Upper lobe of right lung (tissue), 1 donor: ENCODE measurements at regions not wholly inside any gene's neighbourhood (a gene's known extent, or its start where the extent isn't known, plus 50 kb on each side); places are given as distances from the start of the nearest gene placed in this dataset.
A peak's percentile ranks its signal among the peaks of the same experiment; 100 is the strongest.

Source experiments
- ATAC-seq: fragments of 200-7000 bp; cut with Tn5 transposase; one replicate; pipeline ENCODE4 v1.9.1; 2020; ENCODE audit warnings: mild to moderate bottlenecking, moderate library complexity
- DNase-seq: peaks from one replicate; pipeline ENCODE4 v3.0.0-alpha.2; 2020
- H3K27ac ChIP-seq: fragments of 200-600 bp; one replicate; pipeline ENCODE4 v1.8.0; 2022
- H3K27me3 ChIP-seq: fragments of 200-600 bp; one replicate; pipeline ENCODE4 v1.8.0; 2022; ENCODE audit warnings: mild to moderate bottlenecking
- H3K36me3 ChIP-seq: fragments of 200-600 bp; one replicate; pipeline ENCODE4 v1.8.0; 2022
- H3K4me1 ChIP-seq: fragments of 200-600 bp; one replicate; pipeline ENCODE4 v1.8.0; 2022
- H3K4me3 ChIP-seq: fragments of 200-600 bp; one replicate; pipeline ENCODE4 v1.8.0; 2022; ENCODE audit warnings: mild to moderate bottlenecking
- H3K9me3 ChIP-seq: fragments of 200-600 bp; one replicate; pipeline ENCODE4 v1.8.0; 2022
- CTCF ChIP-seq: fragments of 200-600 bp; IDR thresholded peaks from one replicate; pipeline ENCODE4 v1.8.0; 2022; ENCODE audit warnings: antibody characterized with exemption
- intact Hi-C: fragments of 100-400 bp; cut with DNase I; formaldehyde crosslinking; loops from one replicate; pipeline ENCODE4 v1.11.0; 2022
- donor health status: DM: no; HTN: yes; CAD: no; lungs with severe emphysema.

- no peaks in the 10 kb centered on the region for H3K36me3 ChIP-seq
- H3K4me3 ChIP-seq = no peak overlapping the region
- no peak overlapping the region for H3K27ac ChIP-seq
- H3K27me3 ChIP-seq = no peaks in the 10 kb centered on the region
- intact Hi-C loops = no loop called here
- DNase-seq (no peak), ATAC-seq (no peak)
- no peaks in the 10 kb centered on the region for H3K9me3 ChIP-seq
- TF ChIP-seq CTCF = no peak
- peaks cover 21% of the 10 kb centered on the region for H3K4me1 ChIP-seq
These were observed 54.2 kb upstream of the ADGRF1 start for GRCh38 chr6:47096211-47096895.

DNA sequence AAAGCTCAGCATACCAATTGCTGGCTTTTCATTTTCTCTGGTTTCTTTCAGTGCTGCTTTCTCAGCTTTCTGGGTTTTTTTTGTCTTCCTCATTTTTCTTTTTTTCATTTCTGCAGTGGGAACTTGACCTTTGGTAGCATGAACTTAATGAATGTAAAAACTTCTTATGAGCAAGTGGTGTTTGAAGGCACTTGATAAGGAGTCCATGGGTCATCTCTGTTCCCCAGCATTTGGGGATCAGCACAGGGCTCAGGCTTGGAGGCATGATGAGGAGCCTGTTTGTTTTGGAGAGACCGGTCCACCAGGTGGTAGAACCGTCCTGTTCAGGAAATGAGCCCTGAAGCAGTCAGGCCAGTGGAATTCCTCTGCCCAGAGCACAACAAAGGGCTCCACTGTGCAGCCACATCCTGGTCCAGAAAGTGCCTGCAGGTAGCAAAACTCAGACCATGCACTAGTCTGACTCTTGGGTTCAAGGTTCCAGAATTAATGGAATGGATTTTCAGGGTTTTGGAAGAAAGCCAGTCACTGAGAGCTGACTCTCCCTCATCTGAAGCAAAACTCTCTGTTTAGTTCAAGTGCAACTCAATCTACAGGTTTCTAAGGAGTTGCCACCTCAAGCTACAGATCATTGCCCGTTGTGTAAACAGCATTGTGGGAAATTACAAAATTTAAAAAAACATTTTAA lies 52.3 kb upstream of the ADGRF1 start:
- Histone ChIP-seq H3K4me3 (no peak overlapping the region), H3K27me3 (no peaks in the 10 kb centered on the region), H3K36me3 (no peaks in the 10 kb centered on the region), H3K9me3 (no peaks in the 10 kb centered on the region), H3K27ac (no peak overlapping the region), H3K4me1 (peaks cover 21% of the 10 kb centered on the region)
- no peak for TF ChIP-seq CTCF
- intact Hi-C loops = no loop called here
- DNase-seq (no peak), ATAC-seq (peak; percentile 51)

DNA sequence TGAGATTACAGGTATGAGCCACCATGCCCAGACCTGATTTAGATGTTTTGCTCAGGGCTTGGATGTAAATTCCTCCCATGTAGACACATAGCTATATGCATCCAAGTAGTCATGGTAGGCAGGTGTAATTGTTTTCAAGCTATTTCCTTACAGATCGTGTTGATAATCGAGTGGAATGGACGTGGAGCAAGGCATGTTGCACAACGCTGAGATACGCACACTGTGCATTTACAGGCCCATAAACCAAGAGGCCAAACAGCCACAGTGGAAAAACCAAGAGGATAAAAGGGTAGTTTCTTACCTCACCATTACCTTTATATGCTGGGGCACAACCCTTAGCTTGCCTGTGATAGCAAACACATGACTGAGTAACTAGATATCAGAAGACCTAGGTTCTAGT lies 51.0 kb upstream of the ADGRF1 start:
- H3K9me3 ChIP-seq = no peaks in the 10 kb centered on the region
- DNase-seq (no peak), ATAC-seq (no peak)
- no peaks in the 10 kb centered on the region for H3K36me3 ChIP-seq
- peaks cover 21% of the 10 kb centered on the region for H3K4me1 ChIP-seq
- H3K27ac ChIP-seq = no peak overlapping the region
- no peak for TF ChIP-seq CTCF
- H3K4me3 ChIP-seq = no peak overlapping the region
- no peaks in the 10 kb centered on the region for H3K27me3 ChIP-seq
- intact Hi-C loops = no loop called here

DNA sequence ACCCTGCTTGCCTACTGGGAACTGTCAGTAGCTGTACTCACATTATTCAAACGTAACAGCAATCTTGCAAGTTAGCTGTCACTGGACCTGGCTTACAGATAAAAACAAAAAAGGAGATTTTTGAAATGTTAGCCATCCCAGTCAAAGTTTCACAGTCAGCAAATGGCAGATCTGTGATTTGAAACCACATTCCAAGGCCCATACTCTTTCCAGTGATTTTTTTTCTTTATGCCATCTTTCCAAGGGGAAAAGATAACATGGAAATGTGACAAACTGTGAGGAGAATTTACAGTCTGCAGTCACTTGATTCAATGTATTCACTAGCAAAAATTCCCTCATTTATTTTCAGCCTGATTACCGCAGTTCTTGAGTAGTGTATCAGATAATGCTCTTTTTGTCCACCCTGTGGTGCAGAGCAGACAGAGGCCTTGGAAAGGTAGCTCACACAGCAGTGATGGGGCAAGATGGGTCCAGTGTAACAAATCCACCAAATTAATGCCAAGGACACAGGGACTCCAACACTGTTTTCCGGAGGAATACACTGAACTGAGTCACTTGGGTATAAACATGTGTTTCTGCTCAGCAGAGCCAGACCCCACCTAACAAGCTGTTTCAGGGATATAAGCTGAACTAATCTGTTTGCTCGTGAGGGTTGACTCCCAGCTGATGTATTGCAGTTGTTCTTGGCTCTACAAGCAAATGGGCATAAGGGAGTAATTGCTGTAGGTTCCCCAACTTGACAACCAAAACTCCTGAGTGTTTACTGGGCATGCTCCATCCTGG lies 49.9 kb upstream of the ADGRF1 start:
- TF ChIP-seq CTCF = no peak
- no peak overlapping the region for H3K27ac ChIP-seq
- ATAC-seq (no peak), DNase-seq (no peak)
- no peak overlapping the region for H3K4me3 ChIP-seq
- no peaks in the 10 kb centered on the region for H3K9me3 ChIP-seq
- no peaks in the 10 kb centered on the region for H3K36me3 ChIP-seq
- peaks cover 15% of the 10 kb centered on the region for H3K4me1 ChIP-seq
- intact Hi-C loops = no loop called here
- H3K27me3 ChIP-seq = no peaks in the 10 kb centered on the region
